Fibroblast of the conjunctiva (primary cell): ENCODE measurements at regions not wholly inside any gene's neighbourhood (a gene's known extent, or its start where the extent isn't known, plus 50 kb on each side); places are given as distances from the start of the nearest gene placed in this dataset.

Source experiments
- DNase-seq: peaks from one replicate; pipeline ENCODE4 v3.0.0-alpha.2; 2010; ENCODE audit warnings: low read depth

GRCh38 chr2:217521820-217522219 lies 481.0 kb downstream of the TNS1 start:
- DNase-seq: peak; percentile 35

GRCh38 chr2:217520356-217521010 lies 482.3 kb downstream of the TNS1 start:
- no peak for DNase-seq

GRCh38 chr2:217517402-217517801 lies 485.4 kb downstream of the TNS1 start:
- no peak for DNase-seq

DNA sequence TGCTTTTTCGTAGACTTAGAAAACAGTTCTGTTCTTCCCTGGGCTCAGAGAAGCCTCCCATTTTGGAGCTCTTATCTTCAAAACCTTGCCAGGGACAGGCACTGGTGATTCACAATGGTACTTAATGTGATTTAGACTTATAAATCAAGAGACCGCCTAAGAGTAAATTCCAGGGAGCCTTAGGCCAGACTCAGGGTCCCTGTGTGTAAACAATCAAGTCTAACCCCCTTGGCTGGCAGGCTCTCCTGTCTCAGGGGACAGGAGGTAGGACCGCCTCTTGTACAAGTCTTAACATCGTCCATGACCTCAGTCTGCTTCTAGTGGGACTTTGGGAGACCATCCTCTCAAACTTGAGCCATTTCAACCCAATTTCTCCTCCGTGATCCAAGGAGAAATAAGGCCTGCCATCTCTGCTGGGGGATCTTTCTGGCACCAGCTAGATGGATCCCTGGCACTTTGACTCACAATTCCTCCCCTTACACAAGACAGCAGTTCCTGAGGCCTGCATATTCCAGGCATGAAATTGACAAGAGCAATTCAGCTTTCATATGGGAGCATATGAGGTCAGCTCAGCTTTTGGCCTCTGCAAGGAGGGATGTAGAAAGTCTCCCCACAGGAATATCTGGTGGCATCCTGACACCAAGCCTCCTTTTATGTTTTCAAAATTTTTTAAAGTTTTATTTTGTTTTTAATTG lies 487.0 kb downstream of the TNS1 start:
- DNase-seq: no peak

DNA sequence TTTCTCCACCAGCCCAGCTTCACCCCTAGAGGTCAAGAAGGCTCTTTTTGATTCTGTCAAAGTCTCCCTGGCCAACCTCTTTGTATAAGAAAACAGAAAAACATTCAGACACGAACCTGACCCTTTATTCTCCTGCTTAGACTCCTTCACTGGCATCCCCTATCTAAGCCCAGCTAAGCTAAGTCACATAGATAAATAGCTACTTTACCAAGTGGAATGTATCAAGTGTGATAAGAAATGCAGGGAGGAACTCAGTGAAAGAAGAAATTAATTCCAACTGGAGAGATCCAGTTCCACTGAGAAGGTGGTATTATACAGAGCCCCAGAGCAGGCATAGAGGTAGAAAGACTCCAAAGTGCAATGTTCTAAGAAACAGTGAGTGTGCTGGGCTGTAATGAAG lies 489.5 kb downstream of the TNS1 start:
- no peak for DNase-seq

GRCh38 chr2:217512728-217513127 lies 490.1 kb downstream of the TNS1 start:
- DNase-seq: no peak

- DNase-seq: no peak
Observed at GRCh38 chr2:217512259-217512658, 490.5 kb downstream of the TNS1 start.

GRCh38 chr2:217511850-217512249 lies 490.9 kb downstream of the TNS1 start:
- DNase-seq: no peak

DNA sequence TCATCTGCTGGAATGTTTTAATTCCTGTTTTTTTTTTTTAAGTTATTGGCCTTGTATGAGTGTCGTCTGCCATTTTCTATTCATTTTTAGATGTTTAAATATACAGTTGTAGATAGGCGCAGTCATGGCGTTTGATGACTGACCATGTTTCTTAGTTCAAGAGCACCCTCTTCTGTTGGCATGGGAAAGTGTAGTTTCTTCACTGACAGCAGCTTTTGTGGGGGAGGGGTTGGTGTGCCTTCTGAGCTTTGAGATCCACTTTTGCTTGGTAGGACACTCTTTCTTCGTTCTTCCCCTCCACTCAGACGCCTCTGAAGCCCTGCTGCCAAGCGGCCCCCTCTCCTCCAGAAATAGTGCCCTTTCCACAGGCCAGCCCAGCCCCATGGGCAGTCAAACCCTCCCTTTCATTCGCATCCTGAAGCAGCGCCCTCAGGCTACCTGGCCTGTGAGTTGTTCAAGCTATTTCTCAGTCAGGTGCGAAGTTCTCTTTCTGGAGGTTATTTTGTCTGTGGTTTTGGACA lies 492.0 kb downstream of the TNS1 start:
- peak; percentile 88 for DNase-seq

GRCh38 chr2:217505303-217505702 lies 497.5 kb downstream of the TNS1 start:
- DNase-seq: no peak

DNA sequence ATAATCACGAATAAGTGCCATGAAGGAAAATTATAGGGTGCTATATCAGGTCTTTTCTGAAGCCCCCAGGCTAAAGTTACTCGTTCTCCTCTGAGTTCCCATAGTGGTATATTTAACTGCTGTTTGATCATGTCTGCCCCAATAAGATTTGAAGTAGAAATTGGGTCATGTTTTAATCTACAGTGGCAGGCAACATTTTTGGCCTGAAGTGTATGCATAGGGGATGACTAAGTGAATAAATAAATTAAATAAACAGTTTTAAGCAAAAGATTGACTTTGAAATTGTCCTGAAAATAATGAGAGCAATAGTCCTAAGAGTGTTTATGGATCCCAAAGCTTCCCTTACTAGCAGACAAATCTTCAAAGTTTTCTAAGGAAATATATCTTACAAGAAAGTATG lies 500.9 kb downstream of the TNS1 start:
- DNase-seq: no peak

DNA sequence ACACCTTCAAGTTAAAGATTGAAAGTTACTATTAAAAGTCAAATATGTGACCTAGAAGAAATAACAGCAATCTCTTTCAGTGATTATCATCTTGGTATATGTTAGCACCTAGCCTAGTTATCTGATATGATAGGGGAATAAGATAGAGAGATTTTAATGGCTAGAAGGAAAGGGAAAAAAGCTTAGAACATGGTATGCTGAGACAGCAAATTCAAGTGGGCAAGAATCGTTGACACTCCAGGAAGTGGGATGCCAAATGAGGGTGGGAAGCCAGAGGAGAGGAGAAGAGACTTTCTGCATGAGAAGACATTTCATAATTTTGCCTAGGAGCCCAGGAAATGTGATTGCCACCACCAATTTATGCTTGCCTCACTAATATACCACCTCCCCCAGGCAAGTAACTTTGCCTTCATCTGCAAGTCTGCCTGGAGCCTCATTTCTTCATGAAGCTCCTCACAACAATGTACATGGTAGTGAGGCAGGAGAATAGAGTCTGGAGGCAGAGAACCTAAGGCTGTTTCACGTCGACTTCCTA lies 504.9 kb downstream of the TNS1 start:
- no peak for DNase-seq

DNA sequence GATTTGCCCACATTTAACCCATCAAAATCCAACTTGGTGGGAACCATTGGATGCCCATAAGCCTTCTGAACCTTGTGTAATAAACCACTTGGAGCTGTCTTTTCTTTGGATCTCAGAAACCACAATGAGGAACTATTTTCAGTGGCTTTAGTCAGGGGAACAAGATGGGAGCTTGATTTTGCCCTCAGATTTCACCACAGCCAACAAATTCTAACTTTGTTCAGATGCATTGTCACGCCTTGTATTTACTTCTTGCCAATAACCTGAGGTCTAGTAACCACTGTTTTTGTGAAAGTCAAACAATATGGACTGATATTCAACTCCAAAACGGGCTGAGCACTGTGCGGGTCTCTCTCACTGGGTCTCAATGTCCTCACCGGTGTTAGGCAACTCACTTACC lies 508.2 kb downstream of the TNS1 start:
- no peak for DNase-seq

- no peak for DNase-seq
Observed at GRCh38 chr2:217491271-217491670, 511.5 kb downstream of the TNS1 start.

DNA sequence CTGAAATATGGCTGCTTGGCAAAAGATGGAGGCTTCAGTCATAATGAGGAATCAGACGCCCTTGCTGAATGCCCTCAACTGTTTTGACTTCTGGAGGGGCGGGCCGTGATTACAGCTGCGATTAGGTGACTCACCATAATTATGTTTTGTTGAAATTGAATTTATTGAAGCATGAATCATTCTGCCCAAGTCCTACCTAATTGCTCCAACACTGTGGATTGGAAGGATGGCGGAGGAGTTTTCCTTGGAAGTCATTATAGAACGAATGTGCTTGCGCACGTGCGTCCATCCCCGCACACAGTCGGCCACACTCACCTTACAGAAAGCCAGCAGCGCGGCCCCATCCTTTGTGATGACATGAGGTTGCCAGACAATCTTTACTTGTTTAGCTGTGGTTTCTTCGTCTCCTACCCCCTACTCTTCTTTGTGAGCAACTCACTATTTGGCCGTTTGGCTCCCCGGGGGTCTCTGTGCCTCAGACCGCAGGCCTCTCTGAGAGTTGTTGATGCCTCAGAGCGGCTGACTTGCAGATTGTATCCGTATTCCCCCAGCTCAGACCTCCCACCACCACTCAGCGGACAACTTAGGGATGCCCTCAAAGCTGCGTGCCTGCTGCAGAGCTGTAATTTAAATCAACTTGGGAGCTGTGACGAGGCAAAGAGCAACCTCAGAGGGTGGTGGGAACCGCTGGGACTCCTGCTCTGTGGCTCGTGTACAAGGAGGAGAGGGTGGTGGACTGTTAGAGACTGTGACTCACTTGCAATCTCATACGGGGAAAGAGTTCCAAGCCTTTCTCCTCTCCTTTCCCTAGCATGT lies 513.4 kb downstream of the TNS1 start:
- DNase-seq: no peak

- DNase-seq: no peak
Observed at GRCh38 chr2:217484046-217484445, 518.7 kb downstream of the TNS1 start.

DNA sequence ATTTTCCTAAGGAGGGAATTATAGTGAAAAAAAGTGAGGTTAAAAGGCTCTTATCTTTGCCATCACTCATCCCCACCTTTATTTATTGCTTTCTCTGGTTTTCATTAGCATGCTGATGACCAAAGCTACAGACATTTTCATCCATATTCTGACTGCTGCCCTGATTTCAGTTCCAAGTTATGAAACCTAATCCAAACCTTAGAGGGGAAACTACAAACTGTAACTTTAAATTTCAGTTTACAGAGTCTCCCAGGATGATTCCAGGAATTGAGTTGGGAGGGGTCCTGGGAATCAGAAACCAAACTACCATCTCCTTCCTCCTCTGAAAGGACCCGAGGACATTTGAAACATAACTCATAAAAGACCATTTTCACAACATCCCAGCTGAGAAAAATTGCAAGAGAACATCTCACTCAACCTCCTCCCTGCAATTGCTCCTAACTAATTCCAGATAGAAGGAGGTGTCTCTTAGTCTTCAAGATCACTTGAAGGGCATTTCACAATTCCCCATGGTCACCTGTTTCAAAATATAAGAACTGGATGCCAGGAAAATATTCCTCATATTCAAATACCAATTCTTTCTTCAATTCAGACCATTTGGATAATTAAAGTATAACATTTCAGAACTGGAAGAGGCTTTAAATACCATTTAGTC lies 520.6 kb downstream of the TNS1 start:
- peak; percentile 17 for DNase-seq

GRCh38 chr2:217481577-217481976 lies 521.2 kb downstream of the TNS1 start:
- DNase-seq: no peak

- DNase-seq: no peak
Observed at GRCh38 chr2:217479566-217479965, 523.2 kb downstream of the TNS1 start.

DNA sequence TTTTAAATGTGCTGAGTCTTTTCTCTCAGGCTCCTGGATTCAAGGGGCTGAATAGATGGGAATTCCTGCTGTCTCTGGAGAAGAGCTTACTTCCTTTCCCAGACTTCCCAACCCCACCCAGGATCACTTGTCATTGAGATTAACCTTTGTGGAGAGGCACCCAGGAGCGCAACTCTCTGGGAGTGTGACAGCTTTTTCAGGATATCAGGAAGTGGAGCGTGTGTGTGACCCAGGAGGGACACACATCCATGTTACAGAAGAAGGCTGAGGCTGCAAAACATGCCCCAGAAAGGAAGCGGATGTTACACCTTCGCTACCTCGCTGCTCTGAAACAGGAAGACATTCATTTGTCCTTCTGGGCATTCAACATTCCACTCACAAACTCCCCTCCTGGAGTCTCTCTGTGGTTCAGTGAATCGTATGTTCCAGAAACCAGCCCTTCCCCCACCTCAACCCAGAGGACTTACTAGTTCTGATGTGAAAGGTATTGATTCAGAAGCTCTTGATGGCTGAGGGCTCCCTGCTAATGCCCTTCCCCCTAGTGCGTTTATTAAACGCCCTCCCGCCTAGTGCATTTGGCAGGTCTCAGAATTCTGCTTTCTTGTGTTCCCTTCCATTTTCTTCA lies 523.9 kb downstream of the TNS1 start:
- no peak for DNase-seq

GRCh38 chr2:217477583-217477982 lies 525.2 kb downstream of the TNS1 start:
- no peak for DNase-seq

DNA sequence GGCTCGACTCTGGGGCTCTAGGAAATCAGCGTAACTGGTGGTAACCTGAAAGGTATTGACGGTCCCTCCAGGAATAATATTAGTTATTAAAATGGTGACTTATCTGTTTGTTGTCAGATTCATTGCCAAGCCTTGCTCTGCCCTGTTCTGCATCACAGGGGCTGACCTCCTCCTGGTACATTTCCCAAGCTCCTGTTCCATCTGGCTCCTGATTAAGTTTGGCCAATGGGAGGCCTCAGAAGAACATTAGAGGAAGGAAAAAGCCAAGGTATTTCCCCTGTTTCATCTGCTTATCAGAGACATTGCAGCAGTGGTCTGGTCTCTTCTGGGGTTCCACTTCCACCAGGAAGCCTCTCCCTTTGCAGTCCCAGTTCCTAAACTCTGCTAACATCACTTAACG lies 527.0 kb downstream of the TNS1 start:
- no peak for DNase-seq
